ENCODE measurements at regions not wholly inside any gene's neighbourhood (a gene's known extent, or its start where the extent isn't known, plus 50 kb on each side); places are given as distances from the start of the nearest gene placed in this dataset.

- TF ChIP-seq CTCF (IDR thresholded peaks at IDR 0.05), result no peak
- TF ChIP-seq POLR2A (IDR thresholded peaks at IDR 0.05), result no peak
- TF ChIP-seq POLR2AphosphoS5 (IDR thresholded peaks at IDR 0.05), result no peak
Measured at GRCh38 chr4:62399242-62399641, 1199.1 kb downstream of the ADGRL3 start.
